ENCODE measurements at regions not wholly inside any gene's neighbourhood (a gene's known extent, or its start where the extent isn't known, plus 50 kb on each side); places are given as distances from the start of the nearest gene placed in this dataset.

DNA sequence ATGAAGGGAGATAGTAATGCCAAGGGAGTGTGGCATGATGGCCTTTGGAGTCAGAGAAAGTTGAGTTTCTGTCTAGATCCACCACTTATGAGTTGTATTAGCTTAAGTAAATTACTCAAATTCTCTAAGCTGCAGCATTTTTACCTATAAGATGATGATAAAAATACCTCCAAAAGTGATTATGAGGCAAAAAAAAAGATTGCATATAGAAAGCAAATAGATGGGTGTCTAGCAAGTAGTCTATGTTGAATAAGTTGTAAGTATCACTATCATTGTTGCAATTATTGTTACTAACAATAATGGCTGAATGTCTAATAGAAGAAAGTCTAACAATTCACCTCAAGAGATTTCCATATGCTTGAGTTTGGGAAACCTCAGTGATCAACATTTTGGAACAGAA lies 959.2 kb upstream of the GJE1 start:
- TF ChIP-seq EZH2 (IDR thresholded peaks at IDR 0.05; ENCODE audit: insufficient read depth, poor library complexity, severe bottlenecking) (no peak), EZH2phosphoT487 (IDR thresholded peaks at IDR 0.05; ENCODE audit: insufficient read depth, low read depth) (no peak)

All from GM23248 (cell line).